Glutamatergic neuron (in vitro differentiated cells): ENCODE measurements at regions not wholly inside any gene's neighbourhood (a gene's known extent, or its start where the extent isn't known, plus 50 kb on each side); places are given as distances from the start of the nearest gene placed in this dataset.

Source experiments
- DNase-seq: peaks from one replicate; pipeline ENCODE4 v3.0.0; 2022
- H3K27ac Mint-ChIP-seq: one replicate; pipeline ENCODE4 v1.8.0; 2020; ENCODE audit warnings: mild to moderate bottlenecking, mixed read lengths, inconsistent platforms; ENCODE audit not compliant: unreplicated experiment
- H3K27me3 Mint-ChIP-seq: one replicate; pipeline ENCODE4 v1.8.0; 2020; ENCODE audit warnings: mild to moderate bottlenecking, moderate library complexity, mixed read lengths, inconsistent platforms; ENCODE audit not compliant: unreplicated experiment
- H3K36me3 Mint-ChIP-seq: one replicate; pipeline ENCODE4 v1.8.0; 2020; ENCODE audit warnings: mild to moderate bottlenecking, mixed read lengths, inconsistent platforms; ENCODE audit not compliant: unreplicated experiment
- H3K4me1 Mint-ChIP-seq: one replicate; pipeline ENCODE4 v1.8.0; 2020; ENCODE audit warnings: mild to moderate bottlenecking, low read depth, mixed read lengths, inconsistent platforms; ENCODE audit not compliant: unreplicated experiment
- H3K4me3 Mint-ChIP-seq: one replicate; pipeline ENCODE4 v1.8.0; 2020; ENCODE audit warnings: mild to moderate bottlenecking, mixed read lengths, inconsistent platforms; ENCODE audit not compliant: unreplicated experiment
- H3K9me3 Mint-ChIP-seq: one replicate; pipeline ENCODE4 v1.8.0; 2020; ENCODE audit warnings: mild to moderate bottlenecking, moderate library complexity, mixed read lengths, inconsistent platforms; ENCODE audit not compliant: unreplicated experiment
- TF ChIP-seq, protein P1 (sequence below): fragments of 200-600 bp; sonication (generic); IDR thresholded peaks from one replicate; pipeline ENCODE4 v1.5.0; 2021; ENCODE audit not compliant: partially characterized antibody, unreplicated experiment

DNA sequence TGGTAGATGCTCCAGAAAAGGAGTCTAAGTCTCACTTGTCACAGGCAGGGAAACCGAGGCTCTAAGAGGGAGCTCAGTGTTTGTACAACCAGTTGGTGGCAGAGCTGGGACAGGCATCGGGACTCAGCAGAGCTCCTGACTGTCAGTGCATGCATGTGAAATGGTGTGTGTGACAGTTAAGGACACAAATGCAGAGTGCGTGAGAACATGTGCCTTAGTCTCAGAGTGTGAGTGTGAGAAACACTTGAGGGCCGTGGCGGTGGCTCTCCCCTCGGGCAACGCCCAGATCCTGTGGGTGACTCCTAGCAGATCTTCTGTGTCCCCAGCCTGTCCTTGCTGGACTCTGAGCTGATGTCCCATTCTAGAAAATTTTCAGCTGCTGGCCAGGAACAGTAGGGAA lies 362.6 kb downstream of the MATN1 start:
- Mint-ChIP-seq H3K4me3 (no peak overlapping the region), H3K27ac (peak overlapping the region; percentile 55), H3K36me3 (no peaks in the 10 kb centered on the region), H3K27me3 (peaks cover 9% of the 10 kb centered on the region), H3K4me1 (peaks cover 28% of the 10 kb centered on the region), H3K9me3 (peaks cover 4% of the 10 kb centered on the region)
- TF ChIP-seq, protein P1, sequence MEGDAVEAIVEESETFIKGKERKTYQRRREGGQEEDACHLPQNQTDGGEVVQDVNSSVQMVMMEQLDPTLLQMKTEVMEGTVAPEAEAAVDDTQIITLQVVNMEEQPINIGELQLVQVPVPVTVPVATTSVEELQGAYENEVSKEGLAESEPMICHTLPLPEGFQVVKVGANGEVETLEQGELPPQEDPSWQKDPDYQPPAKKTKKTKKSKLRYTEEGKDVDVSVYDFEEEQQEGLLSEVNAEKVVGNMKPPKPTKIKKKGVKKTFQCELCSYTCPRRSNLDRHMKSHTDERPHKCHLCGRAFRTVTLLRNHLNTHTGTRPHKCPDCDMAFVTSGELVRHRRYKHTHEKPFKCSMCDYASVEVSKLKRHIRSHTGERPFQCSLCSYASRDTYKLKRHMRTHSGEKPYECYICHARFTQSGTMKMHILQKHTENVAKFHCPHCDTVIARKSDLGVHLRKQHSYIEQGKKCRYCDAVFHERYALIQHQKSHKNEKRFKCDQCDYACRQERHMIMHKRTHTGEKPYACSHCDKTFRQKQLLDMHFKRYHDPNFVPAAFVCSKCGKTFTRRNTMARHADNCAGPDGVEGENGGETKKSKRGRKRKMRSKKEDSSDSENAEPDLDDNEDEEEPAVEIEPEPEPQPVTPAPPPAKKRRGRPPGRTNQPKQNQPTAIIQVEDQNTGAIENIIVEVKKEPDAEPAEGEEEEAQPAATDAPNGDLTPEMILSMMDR = no peak
- DNase-seq = no peak

DNA sequence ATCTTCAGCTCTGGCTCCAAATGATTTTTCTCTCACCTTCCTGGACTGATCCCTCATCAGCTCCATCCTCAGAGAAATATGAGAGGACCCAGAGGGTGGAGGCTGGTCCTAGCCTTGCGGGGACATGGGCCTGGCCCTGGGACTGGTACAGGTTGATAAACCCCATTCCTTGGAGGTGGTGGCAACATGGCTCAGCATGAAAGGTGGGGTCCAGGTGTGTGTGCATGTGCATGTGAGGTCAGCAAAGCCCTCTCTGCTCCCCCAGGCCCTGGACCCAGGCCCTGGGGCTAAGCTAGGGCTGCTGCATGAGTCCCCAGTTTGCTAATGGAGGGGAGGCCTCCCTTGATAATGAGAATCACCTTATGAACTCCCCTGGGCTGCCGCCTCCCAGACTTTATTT lies 363.1 kb downstream of the MATN1 start:
- peaks cover 2% of the 10 kb centered on the region for H3K36me3 Mint-ChIP-seq
- peaks cover 4% of the 10 kb centered on the region for H3K9me3 Mint-ChIP-seq
- DNase-seq = no peak
- H3K4me3 Mint-ChIP-seq = no peak overlapping the region
- H3K27me3 Mint-ChIP-seq = peaks cover 11% of the 10 kb centered on the region
- no peak overlapping the region for H3K27ac Mint-ChIP-seq
- TF ChIP-seq, protein P1 = no peak
- H3K4me1 Mint-ChIP-seq = peaks cover 28% of the 10 kb centered on the region

DNA sequence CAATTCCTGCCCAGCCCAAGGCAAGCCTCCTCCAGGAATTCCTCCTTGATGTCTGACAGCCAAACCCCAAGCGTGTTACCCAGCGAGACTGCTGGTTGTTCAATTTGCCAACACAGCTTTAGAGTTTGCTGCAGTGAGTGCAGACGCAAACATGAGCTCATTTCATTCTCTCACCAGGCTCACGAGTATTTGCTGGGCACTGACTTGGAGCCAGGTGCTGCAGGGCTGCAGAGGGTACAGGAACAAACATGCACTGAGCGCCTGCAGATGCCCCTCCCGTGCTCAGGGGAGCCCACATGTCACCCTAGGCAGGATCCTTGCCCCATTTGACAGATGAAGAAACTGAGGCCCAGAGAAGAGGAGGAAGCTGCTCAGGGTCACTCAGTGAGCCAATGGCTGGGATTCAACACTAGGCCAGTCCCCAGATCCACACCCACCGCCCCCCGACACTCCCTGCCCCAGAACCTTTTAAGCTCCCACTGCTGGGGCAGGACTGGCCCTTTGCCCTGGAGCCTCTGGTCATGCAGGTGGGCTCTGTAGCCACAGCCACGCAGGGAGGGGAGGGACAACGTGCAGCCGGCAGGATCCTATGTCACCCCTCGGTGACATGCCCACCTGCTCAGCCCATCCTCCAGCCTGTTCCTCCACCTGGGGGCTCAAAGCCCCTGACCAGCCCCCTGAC lies 363.7 kb downstream of the MATN1 start:
- DNase-seq = no peak
- Mint-ChIP-seq H3K4me3 (no peak overlapping the region), H3K9me3 (peaks cover 4% of the 10 kb centered on the region), H3K36me3 (peaks cover 5% of the 10 kb centered on the region), H3K4me1 (peaks cover 28% of the 10 kb centered on the region), H3K27ac (no peak overlapping the region), H3K27me3 (peaks cover 13% of the 10 kb centered on the region)
- TF ChIP-seq, protein P1 = no peak

DNA sequence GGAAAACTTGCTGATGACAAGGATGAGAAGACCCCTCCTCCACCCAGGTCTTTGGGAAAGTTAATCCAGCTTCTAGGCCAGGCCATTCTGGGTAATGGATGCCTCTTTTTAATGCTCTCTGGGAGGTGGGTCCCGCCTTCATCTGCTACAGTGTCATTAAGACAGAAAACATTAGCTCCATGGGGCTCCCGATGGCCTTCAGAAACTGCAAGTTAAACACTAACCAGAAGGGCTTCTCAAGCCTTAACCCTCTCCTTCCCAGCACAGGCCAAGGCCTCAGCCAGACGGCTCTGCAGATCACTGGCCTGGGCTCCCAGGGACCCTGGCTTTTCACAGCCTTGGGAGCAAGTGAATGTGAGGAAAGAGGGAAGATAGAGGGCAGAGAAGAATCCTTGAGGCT lies 364.9 kb downstream of the MATN1 start:
- Mint-ChIP-seq H3K27ac (peak overlapping the region; percentile 28), H3K9me3 (peaks cover 4% of the 10 kb centered on the region), H3K4me3 (no peak overlapping the region), H3K27me3 (peaks cover 13% of the 10 kb centered on the region), H3K36me3 (peaks cover 5% of the 10 kb centered on the region), H3K4me1 (peaks cover 26% of the 10 kb centered on the region)
- TF ChIP-seq, protein P1 = no peak
- no peak for DNase-seq

DNA sequence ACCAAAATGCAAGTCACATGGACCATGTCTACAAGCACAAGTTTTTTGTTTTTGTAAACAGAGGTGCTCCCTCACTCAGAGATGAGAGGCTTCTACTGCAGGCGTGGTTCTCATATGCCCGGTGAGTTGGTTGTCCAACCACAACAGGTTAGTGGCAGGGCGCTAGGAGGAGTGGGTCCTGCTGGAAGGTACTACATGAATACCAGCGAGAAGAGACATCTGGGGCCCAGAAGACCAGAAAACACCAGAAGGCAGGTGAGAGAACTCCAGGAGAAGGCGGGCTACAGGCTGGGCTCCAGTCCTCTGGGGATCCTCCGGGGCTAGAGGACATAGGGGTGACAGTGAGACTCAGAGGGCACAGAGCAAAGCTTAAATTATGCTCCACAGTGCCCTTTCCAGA lies 366.5 kb downstream of the MATN1 start:
- peaks cover 5% of the 10 kb centered on the region for H3K9me3 Mint-ChIP-seq
- H3K4me1 Mint-ChIP-seq = peaks cover 18% of the 10 kb centered on the region
- no peak overlapping the region for H3K27ac Mint-ChIP-seq
- no peak for DNase-seq
- TF ChIP-seq, protein P1 = no peak
- H3K4me3 Mint-ChIP-seq = no peak overlapping the region
- H3K27me3 Mint-ChIP-seq = peaks cover 7% of the 10 kb centered on the region
- H3K36me3 Mint-ChIP-seq = peaks cover 5% of the 10 kb centered on the region
